ENCODE measurements at regions not wholly inside any gene's neighbourhood (a gene's known extent, or its start where the extent isn't known, plus 50 kb on each side); places are given as distances from the start of the nearest gene placed in this dataset.
"Not testable (repeated sequence)": the region's sequence is repeated elsewhere in the genome, so short reads cannot be mapped to it uniquely, and the experiment has no call there.

DNA sequence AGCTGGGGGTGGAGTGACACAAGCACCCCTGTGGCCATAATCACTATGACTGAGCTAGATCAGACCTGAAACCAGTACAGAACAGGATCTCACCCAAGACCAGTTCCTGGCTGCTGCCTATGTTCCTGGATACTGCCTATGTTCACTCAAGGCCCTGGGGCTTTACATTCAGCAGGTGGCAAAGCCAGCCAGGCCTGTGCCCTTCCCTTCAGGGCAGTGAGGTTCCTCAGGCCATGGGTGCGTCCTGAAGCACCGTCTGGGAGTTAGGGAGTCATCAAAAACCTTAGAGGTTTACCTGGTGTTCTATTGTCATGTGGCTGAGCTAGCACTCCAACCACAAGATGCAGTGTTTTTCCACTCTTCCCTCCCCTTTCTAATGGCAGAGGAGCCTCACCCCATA lies 419.8 kb downstream of the TMEM232 start:
- no peaks in the 10 kb centered on the region for H3K27me3 ChIP-seq (ENCODE audit: low read length)
- peaks cover 5% of the 10 kb centered on the region; the same call in 1 of the 2 replicates for H3K9me3 ChIP-seq (ENCODE audit: low read length)
- no peaks in the 10 kb centered on the region for H3K4me1 ChIP-seq (ENCODE audit: low read length)
- H3K9me2 ChIP-seq (replicated peaks; ENCODE audit: insufficient read depth, low read length): no peaks in the 10 kb centered on the region
- no peaks in the 10 kb centered on the region for H3K79me2 ChIP-seq (ENCODE audit: low read length)
- H4K20me1 ChIP-seq (ENCODE audit: insufficient read depth, low read depth, low read length): no peaks in the 10 kb centered on the region
- no peak overlapping the region for H3K27ac ChIP-seq (ENCODE audit: low read length)
- H3K4me2 ChIP-seq (ENCODE audit: low read depth, low read length, poor library complexity, severe bottlenecking): no peak overlapping the region
- no peaks in the 10 kb centered on the region for H3K36me3 ChIP-seq (ENCODE audit: insufficient read depth, low read length)
- no peak overlapping the region for H3K4me3 ChIP-seq (ENCODE audit: low read length)
- no peak for DNase-seq
- H3K9ac ChIP-seq (ENCODE audit: low read length): no peak overlapping the region
- H2AFZ ChIP-seq (ENCODE audit: low read length): no peak overlapping the region

DNA sequence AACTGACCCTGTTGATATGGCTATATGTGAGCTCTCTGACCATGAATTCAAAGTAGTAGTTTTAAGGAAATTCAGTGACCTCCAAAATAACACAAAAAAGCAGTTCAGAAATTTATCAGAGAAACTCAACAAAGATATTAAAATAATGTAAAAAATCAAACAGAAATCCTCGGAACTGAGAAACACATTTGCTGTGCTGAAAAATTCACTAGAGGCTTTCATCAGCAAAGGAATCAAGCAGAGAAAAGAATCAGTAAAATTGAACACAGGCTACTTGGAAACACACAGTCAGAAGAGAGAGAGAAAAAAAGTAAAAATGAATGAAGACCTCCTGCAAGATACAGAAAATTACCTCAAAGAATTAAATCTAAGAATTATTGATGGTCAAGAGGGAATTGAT lies 417.2 kb downstream of the TMEM232 start:
- Histone ChIP-seq H3K4me1 (ENCODE audit: low read length) (no peaks in the 10 kb centered on the region), H3K27me3 (ENCODE audit: low read length) (no peaks in the 10 kb centered on the region), H3K4me3 (ENCODE audit: low read length) (no peak overlapping the region), H3K27ac (ENCODE audit: low read length) (no peak overlapping the region), H3K9me2 (replicated peaks; ENCODE audit: insufficient read depth, low read length) (no peaks in the 10 kb centered on the region), H3K9me3 (ENCODE audit: low read length) (peaks cover 5% of the 10 kb centered on the region; the same call in 1 of the 2 replicates), H2AFZ (ENCODE audit: low read length) (no peak overlapping the region), H3K36me3 (ENCODE audit: insufficient read depth, low read length) (no peaks in the 10 kb centered on the region), H4K20me1 (ENCODE audit: insufficient read depth, low read depth, low read length) (no peaks in the 10 kb centered on the region), H3K9ac (ENCODE audit: low read length) (no peak overlapping the region), H3K79me2 (ENCODE audit: low read length) (no peaks in the 10 kb centered on the region), H3K4me2 (ENCODE audit: low read depth, low read length, poor library complexity, severe bottlenecking) (no peak overlapping the region)
- DNase-seq: no peak

DNA sequence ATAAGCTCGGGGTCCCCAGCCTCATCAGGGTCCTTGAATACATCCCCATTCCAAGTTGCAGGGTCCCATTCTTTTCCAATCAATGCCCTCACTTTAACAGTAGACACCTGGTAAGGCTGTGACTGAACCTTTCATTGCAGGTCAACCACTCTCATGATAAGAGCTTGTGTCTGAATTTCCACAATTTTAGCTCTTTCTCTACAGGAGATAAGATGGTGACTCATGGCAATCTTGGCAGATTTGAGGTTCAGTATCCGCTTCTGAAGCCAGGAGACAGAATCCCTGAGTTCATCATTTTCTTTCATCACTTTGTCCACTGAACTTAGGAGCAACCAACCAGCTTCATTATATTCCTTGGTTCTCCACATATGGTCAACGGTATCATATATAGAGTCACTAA lies 409.9 kb downstream of the TMEM232 start:
- DNase-seq; H3K27me3 ChIP-seq (ENCODE audit: low read length): not testable (repeated sequence)

DNA sequence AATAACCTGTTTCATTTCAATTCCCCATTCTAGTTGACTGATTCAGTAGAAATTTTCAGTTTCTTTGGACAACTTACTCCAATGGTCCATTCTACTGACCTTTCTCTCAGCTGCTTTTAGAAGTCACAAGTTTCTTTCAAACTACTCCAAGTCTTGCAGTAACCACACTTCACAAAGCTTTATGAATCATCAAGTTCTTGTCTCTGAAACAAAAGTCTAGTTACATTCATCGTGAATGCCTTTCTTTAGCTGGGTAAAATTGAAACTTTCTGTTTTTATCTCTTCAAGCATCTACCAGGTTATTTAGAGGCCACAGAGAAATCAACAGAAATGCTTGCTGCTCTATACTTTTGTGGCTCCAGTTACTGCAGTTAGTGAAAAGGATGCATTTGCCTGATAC lies 405.4 kb downstream of the TMEM232 start:
- Histone ChIP-seq H3K9me2 (replicated peaks; ENCODE audit: insufficient read depth, low read length) (no peaks in the 10 kb centered on the region; the same call in 1 of the 2 replicates), H3K4me3 (ENCODE audit: low read length) (no peak overlapping the region), H3K27me3 (ENCODE audit: low read length) (no peaks in the 10 kb centered on the region), H2AFZ (ENCODE audit: low read length) (no peak overlapping the region), H3K9ac (ENCODE audit: low read length) (no peak overlapping the region), H4K20me1 (ENCODE audit: insufficient read depth, low read depth, low read length) (no peaks in the 10 kb centered on the region), H3K9me3 (ENCODE audit: low read length) (no peaks in the 10 kb centered on the region), H3K4me2 (ENCODE audit: low read depth, low read length, poor library complexity, severe bottlenecking) (no peak overlapping the region), H3K79me2 (ENCODE audit: low read length) (no peaks in the 10 kb centered on the region), H3K27ac (ENCODE audit: low read length) (no peak overlapping the region), H3K4me1 (ENCODE audit: low read length) (no peaks in the 10 kb centered on the region), H3K36me3 (ENCODE audit: insufficient read depth, low read length) (no peaks in the 10 kb centered on the region)
- no peak for DNase-seq

More for the DNA sequence above, 409.9 kb downstream of the TMEM232 start:
- H2AFZ ChIP-seq (ENCODE audit: low read length); H3K9ac ChIP-seq (ENCODE audit: low read length); H3K9me3 ChIP-seq (ENCODE audit: low read length); H3K79me2 ChIP-seq (ENCODE audit: low read length); H3K4me1 ChIP-seq (ENCODE audit: low read length); H4K20me1 ChIP-seq (ENCODE audit: insufficient read depth, low read depth, low read length); H3K36me3 ChIP-seq (ENCODE audit: insufficient read depth, low read length); H3K4me3 ChIP-seq (ENCODE audit: low read length); H3K9me2 ChIP-seq (replicated peaks; ENCODE audit: insufficient read depth, low read length); H3K4me2 ChIP-seq (ENCODE audit: low read depth, low read length, poor library complexity, severe bottlenecking); H3K27ac ChIP-seq (ENCODE audit: low read length): not testable (repeated sequence)

DNA sequence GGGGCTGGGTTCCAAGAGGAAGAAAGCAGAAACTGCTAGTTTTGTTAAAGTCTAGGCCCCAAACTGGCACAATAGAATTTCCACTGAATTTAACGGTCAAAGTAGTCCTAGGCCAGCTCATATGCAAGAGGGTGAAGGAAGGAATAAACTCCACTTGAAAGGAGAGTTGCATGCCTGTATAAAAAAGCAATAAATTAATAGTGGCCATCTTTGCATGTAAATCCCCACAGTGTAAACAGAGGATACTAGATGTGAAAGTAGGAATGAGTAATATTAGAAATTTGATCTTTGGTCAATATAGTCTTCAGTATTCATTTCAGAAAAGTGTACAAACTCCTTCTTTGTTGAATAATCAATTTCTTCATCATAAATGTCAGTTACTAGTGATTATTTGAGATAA lies 403.1 kb downstream of the TMEM232 start:
- no peaks in the 10 kb centered on the region for H3K36me3 ChIP-seq (ENCODE audit: insufficient read depth, low read length)
- H3K27me3 ChIP-seq (ENCODE audit: low read length): no peaks in the 10 kb centered on the region
- no peaks in the 10 kb centered on the region for H3K79me2 ChIP-seq (ENCODE audit: low read length)
- no peak overlapping the region for H3K4me3 ChIP-seq (ENCODE audit: low read length)
- H3K4me2 ChIP-seq (ENCODE audit: low read depth, low read length, poor library complexity, severe bottlenecking): no peak overlapping the region
- H4K20me1 ChIP-seq (ENCODE audit: insufficient read depth, low read depth, low read length): no peaks in the 10 kb centered on the region
- no peak overlapping the region for H3K27ac ChIP-seq (ENCODE audit: low read length)
- no peak overlapping the region for H3K9ac ChIP-seq (ENCODE audit: low read length)
- no peaks in the 10 kb centered on the region for H3K4me1 ChIP-seq (ENCODE audit: low read length)
- DNase-seq: no peak
- no peaks in the 10 kb centered on the region for H3K9me3 ChIP-seq (ENCODE audit: low read length)
- H3K9me2 ChIP-seq (replicated peaks; ENCODE audit: insufficient read depth, low read length): no peaks in the 10 kb centered on the region
- no peak overlapping the region for H2AFZ ChIP-seq (ENCODE audit: low read length)

DNA sequence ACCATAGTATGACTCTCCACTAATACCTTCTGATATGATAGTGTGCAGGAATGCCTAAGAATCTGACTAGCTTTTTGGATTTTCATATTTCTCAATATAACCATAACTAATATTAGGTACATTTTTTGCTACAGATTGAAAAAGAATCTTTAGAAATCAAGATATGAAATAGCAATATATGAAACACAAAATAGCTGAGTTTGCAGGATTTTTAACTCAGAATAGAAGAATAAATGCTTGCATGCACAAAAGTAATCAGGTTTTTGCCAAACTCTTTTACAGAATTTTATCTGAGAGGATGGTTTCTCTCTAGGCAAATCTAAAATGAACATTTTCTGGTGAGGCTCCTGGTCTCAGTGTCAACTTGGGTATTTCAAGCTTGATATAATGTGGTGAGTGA lies 402.6 kb downstream of the TMEM232 start:
- no peaks in the 10 kb centered on the region for H3K9me2 ChIP-seq (replicated peaks; ENCODE audit: insufficient read depth, low read length)
- no peak overlapping the region for H3K4me2 ChIP-seq (ENCODE audit: low read depth, low read length, poor library complexity, severe bottlenecking)
- H3K4me3 ChIP-seq (ENCODE audit: low read length): no peak overlapping the region
- H3K27me3 ChIP-seq (ENCODE audit: low read length): no peaks in the 10 kb centered on the region
- H3K9ac ChIP-seq (ENCODE audit: low read length): no peak overlapping the region
- no peaks in the 10 kb centered on the region for H4K20me1 ChIP-seq (ENCODE audit: insufficient read depth, low read depth, low read length)
- no peaks in the 10 kb centered on the region for H3K4me1 ChIP-seq (ENCODE audit: low read length)
- H3K79me2 ChIP-seq (ENCODE audit: low read length): no peaks in the 10 kb centered on the region
- H2AFZ ChIP-seq (ENCODE audit: low read length): no peak overlapping the region
- no peak overlapping the region for H3K27ac ChIP-seq (ENCODE audit: low read length)
- H3K36me3 ChIP-seq (ENCODE audit: insufficient read depth, low read length): no peaks in the 10 kb centered on the region
- no peak for DNase-seq
- H3K9me3 ChIP-seq (ENCODE audit: low read length): no peaks in the 10 kb centered on the region

DNA sequence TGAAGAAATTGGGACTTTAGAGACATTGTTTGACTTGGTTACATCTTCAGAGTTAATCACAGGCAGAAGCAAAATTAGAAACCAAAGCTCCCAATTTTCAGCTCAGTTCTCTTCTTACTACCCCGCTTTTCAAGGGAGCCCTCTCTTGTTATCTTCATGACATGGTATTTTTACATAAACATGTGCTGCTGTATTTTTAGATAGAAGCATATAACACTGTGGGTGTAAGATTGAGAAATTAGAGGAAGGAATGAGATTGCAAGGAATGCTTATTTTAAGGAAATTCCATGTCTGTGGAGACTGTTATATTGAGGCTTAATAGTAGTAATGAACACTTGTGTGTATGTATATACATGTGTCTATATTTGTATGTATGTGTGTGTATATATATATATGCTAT lies 401.6 kb downstream of the TMEM232 start:
- no peaks in the 10 kb centered on the region for H3K79me2 ChIP-seq (ENCODE audit: low read length)
- no peaks in the 10 kb centered on the region for H3K4me1 ChIP-seq (ENCODE audit: low read length)
- no peaks in the 10 kb centered on the region for H3K36me3 ChIP-seq (ENCODE audit: insufficient read depth, low read length)
- H2AFZ ChIP-seq (ENCODE audit: low read length): no peak overlapping the region
- DNase-seq: no peak
- no peaks in the 10 kb centered on the region for H3K27me3 ChIP-seq (ENCODE audit: low read length)
- H3K9ac ChIP-seq (ENCODE audit: low read length): no peak overlapping the region
- no peaks in the 10 kb centered on the region for H4K20me1 ChIP-seq (ENCODE audit: insufficient read depth, low read depth, low read length)
- H3K9me3 ChIP-seq (ENCODE audit: low read length): no peaks in the 10 kb centered on the region
- no peak overlapping the region for H3K4me3 ChIP-seq (ENCODE audit: low read length)
- no peak overlapping the region for H3K27ac ChIP-seq (ENCODE audit: low read length)
- H3K4me2 ChIP-seq (ENCODE audit: low read depth, low read length, poor library complexity, severe bottlenecking): no peak overlapping the region
- H3K9me2 ChIP-seq (replicated peaks; ENCODE audit: insufficient read depth, low read length): no peaks in the 10 kb centered on the region

DNA sequence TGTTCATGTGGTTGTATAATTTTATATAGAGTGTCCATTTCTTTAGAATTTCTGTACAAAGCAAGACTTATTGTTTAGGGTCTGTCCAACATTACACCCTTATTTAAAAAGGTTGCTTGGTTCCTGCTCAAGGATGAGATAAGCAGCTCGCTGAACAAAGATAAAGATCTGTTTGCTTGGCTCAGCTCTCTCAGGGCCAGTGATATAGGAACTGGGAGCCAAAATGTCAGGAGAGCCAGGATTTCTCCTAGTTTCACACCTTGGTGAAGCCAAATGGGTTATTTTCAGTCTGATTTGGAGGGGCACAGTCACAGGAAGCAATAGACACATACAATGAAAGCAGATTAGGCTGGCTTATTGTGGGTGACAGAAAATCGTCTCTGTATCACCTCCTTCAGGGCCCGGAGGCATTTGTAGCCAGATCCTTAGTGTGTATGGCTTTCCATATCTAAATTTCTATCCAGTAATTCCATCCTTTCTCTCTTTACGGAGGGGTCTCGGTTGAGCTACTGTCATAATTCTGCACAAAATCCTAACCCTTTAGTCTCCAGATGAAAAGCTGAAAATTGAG lies 396.4 kb downstream of the TMEM232 start:
- no peak overlapping the region for H3K27ac ChIP-seq (ENCODE audit: low read length)
- no peaks in the 10 kb centered on the region for H3K27me3 ChIP-seq (ENCODE audit: low read length)
- H2AFZ ChIP-seq (ENCODE audit: low read length): no peak overlapping the region
- H3K9me3 ChIP-seq (ENCODE audit: low read length): no peaks in the 10 kb centered on the region
- H3K4me3 ChIP-seq (ENCODE audit: low read length): no peak overlapping the region
- no peak overlapping the region for H3K9ac ChIP-seq (ENCODE audit: low read length)
- no peak overlapping the region for H3K4me2 ChIP-seq (ENCODE audit: low read depth, low read length, poor library complexity, severe bottlenecking)
- no peaks in the 10 kb centered on the region for H3K4me1 ChIP-seq (ENCODE audit: low read length)
- no peaks in the 10 kb centered on the region for H3K9me2 ChIP-seq (replicated peaks; ENCODE audit: insufficient read depth, low read length)
- H3K79me2 ChIP-seq (ENCODE audit: low read length): no peaks in the 10 kb centered on the region
- no peaks in the 10 kb centered on the region for H4K20me1 ChIP-seq (ENCODE audit: insufficient read depth, low read depth, low read length)
- no peaks in the 10 kb centered on the region for H3K36me3 ChIP-seq (ENCODE audit: insufficient read depth, low read length)
- DNase-seq: no peak

DNA sequence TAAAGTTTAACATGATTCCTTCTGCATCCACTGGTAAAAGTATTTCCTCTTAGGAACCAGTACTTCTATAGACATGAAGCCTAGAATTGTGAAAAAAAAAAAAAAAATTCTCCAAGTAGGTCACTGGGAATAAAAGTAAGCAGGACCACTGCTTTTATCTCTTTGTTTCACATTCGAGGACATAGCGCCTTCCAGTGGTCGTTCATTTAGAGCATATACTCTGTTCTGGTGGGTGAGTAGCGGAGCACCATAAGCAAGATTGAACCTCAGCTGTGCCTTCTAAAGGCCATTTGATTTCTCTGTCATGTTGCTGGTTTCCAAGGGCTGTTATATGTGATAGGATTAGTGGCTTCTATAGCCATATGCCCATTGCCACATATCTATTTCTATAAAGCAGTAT lies 393.1 kb downstream of the TMEM232 start:
- peak; percentile 45 for DNase-seq
- H4K20me1 ChIP-seq (ENCODE audit: insufficient read depth, low read depth, low read length): no peaks in the 10 kb centered on the region
- no peaks in the 10 kb centered on the region; the same call in 1 of the 2 replicates for H3K27me3 ChIP-seq (ENCODE audit: low read length)
- no peak overlapping the region for H2AFZ ChIP-seq (ENCODE audit: low read length)
- H3K9ac ChIP-seq (ENCODE audit: low read length): no peak overlapping the region
- H3K36me3 ChIP-seq (ENCODE audit: insufficient read depth, low read length): no peaks in the 10 kb centered on the region
- no peaks in the 10 kb centered on the region for H3K9me2 ChIP-seq (replicated peaks; ENCODE audit: insufficient read depth, low read length)
- no peaks in the 10 kb centered on the region for H3K9me3 ChIP-seq (ENCODE audit: low read length)
- no peak overlapping the region for H3K4me3 ChIP-seq (ENCODE audit: low read length)
- H3K27ac ChIP-seq (ENCODE audit: low read length): no peak overlapping the region
- H3K4me2 ChIP-seq (ENCODE audit: low read depth, low read length, poor library complexity, severe bottlenecking): no peak overlapping the region
- H3K4me1 ChIP-seq (ENCODE audit: low read length): no peaks in the 10 kb centered on the region
- H3K79me2 ChIP-seq (ENCODE audit: low read length): no peaks in the 10 kb centered on the region

All from Karpas-422 (cell line).